ENCODE measurements at regions not wholly inside any gene's neighbourhood (a gene's known extent, or its start where the extent isn't known, plus 50 kb on each side); places are given as distances from the start of the nearest gene placed in this dataset.
A peak's percentile ranks its signal among the peaks of the same experiment; 100 is the strongest.

DNA sequence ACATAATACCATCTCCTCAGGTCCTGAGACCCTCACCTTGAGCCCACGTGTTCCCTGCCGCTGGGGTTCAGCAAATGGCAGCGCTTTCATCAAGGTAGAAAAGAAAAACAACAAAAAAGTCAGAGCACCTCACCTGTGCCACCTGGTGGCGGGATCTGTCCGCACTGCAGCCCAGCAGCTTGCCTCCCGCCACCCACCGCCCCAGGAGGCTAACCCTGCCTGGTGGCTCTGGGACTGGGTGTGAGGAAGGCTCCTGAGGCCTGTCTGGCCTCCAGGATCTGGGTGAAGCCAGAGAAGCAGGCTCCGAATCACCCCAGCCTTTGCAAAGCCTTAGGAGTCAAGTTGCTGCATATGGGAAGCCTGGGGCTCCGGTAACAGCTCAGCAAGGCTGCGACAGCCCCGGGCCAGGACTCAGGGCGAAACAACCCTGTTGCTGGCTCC lies 270.8 kb downstream of the BMP7 start:
- TF ChIP-seq, protein P1, sequence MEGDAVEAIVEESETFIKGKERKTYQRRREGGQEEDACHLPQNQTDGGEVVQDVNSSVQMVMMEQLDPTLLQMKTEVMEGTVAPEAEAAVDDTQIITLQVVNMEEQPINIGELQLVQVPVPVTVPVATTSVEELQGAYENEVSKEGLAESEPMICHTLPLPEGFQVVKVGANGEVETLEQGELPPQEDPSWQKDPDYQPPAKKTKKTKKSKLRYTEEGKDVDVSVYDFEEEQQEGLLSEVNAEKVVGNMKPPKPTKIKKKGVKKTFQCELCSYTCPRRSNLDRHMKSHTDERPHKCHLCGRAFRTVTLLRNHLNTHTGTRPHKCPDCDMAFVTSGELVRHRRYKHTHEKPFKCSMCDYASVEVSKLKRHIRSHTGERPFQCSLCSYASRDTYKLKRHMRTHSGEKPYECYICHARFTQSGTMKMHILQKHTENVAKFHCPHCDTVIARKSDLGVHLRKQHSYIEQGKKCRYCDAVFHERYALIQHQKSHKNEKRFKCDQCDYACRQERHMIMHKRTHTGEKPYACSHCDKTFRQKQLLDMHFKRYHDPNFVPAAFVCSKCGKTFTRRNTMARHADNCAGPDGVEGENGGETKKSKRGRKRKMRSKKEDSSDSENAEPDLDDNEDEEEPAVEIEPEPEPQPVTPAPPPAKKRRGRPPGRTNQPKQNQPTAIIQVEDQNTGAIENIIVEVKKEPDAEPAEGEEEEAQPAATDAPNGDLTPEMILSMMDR (IDR thresholded peaks at IDR 0.05) = no peak
- no peaks in the 10 kb centered on the region for H3K4me1 Mint-ChIP-seq (ENCODE audit: low read depth)
- H3K4me1 ChIP-seq (ENCODE audit: insufficient read depth, low read length) = no peaks in the 10 kb centered on the region
- H3K4me3 ChIP-seq (ENCODE audit: low read length) = no peak overlapping the region
- no peaks in the 10 kb centered on the region for H3K36me3 Mint-ChIP-seq (ENCODE audit: low read depth)
- peaks cover 4% of the 10 kb centered on the region for H3K9me3 Mint-ChIP-seq
- ChIA-PET CTCF (no interaction called here), POLR2A (no interaction called here)
- no peaks in the 10 kb centered on the region for H3K36me3 ChIP-seq (ENCODE audit: insufficient read depth, low read length)
- H3K27ac ChIP-seq (ENCODE audit: low read depth in 1 of 2, low read length in 2 of 2) = no peak overlapping the region
- DNase-seq (peak in 1 of 14 experiments; percentile 3), ATAC-seq (ENCODE audit: poor library complexity) (no peak)
- no peak overlapping the region for H3K27ac Mint-ChIP-seq
- H3K4me3 Mint-ChIP-seq = no peak overlapping the region
- H3K9me3 ChIP-seq (ENCODE audit: control insufficient read depth in 1 of 2, insufficient read depth in 1 of 2, low read length in 2 of 2) = peaks cover 7 to 27% of the 10 kb centered on the region in 2 experiments
- H3K27me3 ChIP-seq (ENCODE audit: control insufficient read depth in 1 of 2, insufficient read depth in 2 of 2, low read length in 2 of 2) = peaks cover 0 to 8% of the 10 kb centered on the region in 2 experiments
- peaks cover 8% of the 10 kb centered on the region for H3K27me3 Mint-ChIP-seq
- intact Hi-C loops (cut with DNase I, micrococcal nuclease) = no loop called here

DNA sequence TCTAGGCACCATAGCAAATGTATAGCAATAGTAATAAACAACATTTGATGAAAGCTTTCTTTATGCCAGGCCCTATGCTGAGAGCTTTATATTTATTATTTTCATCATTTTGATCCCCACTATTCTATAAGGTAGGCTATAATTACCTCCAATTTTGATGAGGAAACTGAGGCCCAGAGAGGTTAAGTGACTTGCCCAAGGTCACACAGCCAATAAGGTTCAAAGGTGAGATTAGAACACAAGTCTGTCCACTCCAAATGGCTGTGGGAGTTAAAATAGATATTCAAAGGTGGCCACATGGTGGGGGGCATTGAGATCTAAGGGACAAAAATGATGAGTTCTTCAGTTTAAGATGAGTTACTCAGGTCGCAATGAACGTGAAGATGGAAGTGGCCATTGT lies 269.9 kb downstream of the BMP7 start:
- Mint-ChIP-seq H3K27me3 (no peaks in the 10 kb centered on the region), H3K4me1 (ENCODE audit: low read depth) (no peaks in the 10 kb centered on the region), H3K27ac (no peak overlapping the region), H3K4me3 (no peak overlapping the region), H3K9me3 (peaks cover 4% of the 10 kb centered on the region), H3K36me3 (ENCODE audit: low read depth) (no peaks in the 10 kb centered on the region)
- Histone ChIP-seq H3K4me3 (ENCODE audit: low read length) (no peak overlapping the region), H3K4me1 (ENCODE audit: insufficient read depth, low read length) (no peaks in the 10 kb centered on the region), H3K9me3 (ENCODE audit: control insufficient read depth in 1 of 2, insufficient read depth in 1 of 2, low read length in 2 of 2) (peaks cover 7 to 27% of the 10 kb centered on the region in 2 experiments), H3K27me3 (ENCODE audit: control insufficient read depth in 1 of 2, insufficient read depth in 2 of 2, low read length in 2 of 2) (peaks cover 0 to 6% of the 10 kb centered on the region in 2 experiments), H3K27ac (ENCODE audit: low read depth in 1 of 2, low read length in 2 of 2) (no peak overlapping the region), H3K36me3 (ENCODE audit: insufficient read depth, low read length) (no peaks in the 10 kb centered on the region)
- ChIA-PET POLR2A (no interaction called here), CTCF (no interaction called here)
- TF ChIP-seq, protein P1 (IDR thresholded peaks at IDR 0.05) = no peak
- ATAC-seq (ENCODE audit: poor library complexity) (no peak), DNase-seq (no peak)
- intact Hi-C loops (cut with DNase I, micrococcal nuclease) = no loop called here

DNA sequence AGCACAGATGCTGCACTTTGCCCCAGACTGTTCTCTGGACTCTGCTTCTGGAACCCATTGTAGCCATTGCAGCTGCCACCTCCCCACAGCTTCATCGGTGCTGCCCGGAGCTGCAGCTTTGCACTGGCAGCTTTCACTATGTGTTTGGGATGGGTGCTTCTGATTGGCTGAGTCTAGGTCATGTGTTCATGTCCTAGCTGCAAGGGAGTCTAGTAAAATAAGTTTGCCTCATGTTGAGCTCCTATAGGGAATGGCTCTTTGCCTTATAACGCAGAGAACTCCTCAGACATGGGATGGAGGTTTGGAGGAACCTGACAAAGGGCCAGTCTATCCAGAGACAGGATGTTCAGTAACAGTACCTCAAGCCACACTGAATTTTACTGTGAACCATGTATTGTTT lies 268.0 kb downstream of the BMP7 start:
- Mint-ChIP-seq H3K36me3 (ENCODE audit: low read depth) (no peaks in the 10 kb centered on the region), H3K4me3 (no peak overlapping the region), H3K4me1 (ENCODE audit: low read depth) (no peaks in the 10 kb centered on the region)

More for the DNA sequence above, 268.0 kb downstream of the BMP7 start:
- Histone ChIP-seq H3K9me3 (ENCODE audit: control insufficient read depth in 1 of 2, insufficient read depth in 1 of 2, low read length in 2 of 2) (peaks cover 7 to 27% of the 10 kb centered on the region in 2 experiments), H3K27ac (ENCODE audit: low read depth in 1 of 2, low read length in 2 of 2) (no peak overlapping the region), H3K4me3 (ENCODE audit: low read length) (no peak overlapping the region), H3K36me3 (ENCODE audit: insufficient read depth, low read length) (no peaks in the 10 kb centered on the region), H3K4me1 (ENCODE audit: insufficient read depth, low read length) (no peaks in the 10 kb centered on the region), H3K27me3 (ENCODE audit: control insufficient read depth in 1 of 2, insufficient read depth in 2 of 2, low read length in 2 of 2) (peaks cover 0 to 6% of the 10 kb centered on the region in 2 experiments)
- POLR2A ChIA-PET = no interaction called here
- H3K9me3 Mint-ChIP-seq = peaks cover 4% of the 10 kb centered on the region
- intact Hi-C loops (cut with DNase I, micrococcal nuclease) = no loop called here
- DNase-seq = no peak
- no peak overlapping the region for H3K27ac Mint-ChIP-seq
- TF ChIP-seq, protein P1 (IDR thresholded peaks at IDR 0.05) = no peak
- H3K27me3 Mint-ChIP-seq = no peaks in the 10 kb centered on the region
- CTCF ChIA-PET = no interaction called here
- no peak for ATAC-seq (ENCODE audit: poor library complexity)

Data from CD4-positive, alpha-beta T cell (primary cell).